ENCODE measurements at regions not wholly inside any gene's neighbourhood (a gene's known extent, or its start where the extent isn't known, plus 50 kb on each side); places are given as distances from the start of the nearest gene placed in this dataset.

DNA sequence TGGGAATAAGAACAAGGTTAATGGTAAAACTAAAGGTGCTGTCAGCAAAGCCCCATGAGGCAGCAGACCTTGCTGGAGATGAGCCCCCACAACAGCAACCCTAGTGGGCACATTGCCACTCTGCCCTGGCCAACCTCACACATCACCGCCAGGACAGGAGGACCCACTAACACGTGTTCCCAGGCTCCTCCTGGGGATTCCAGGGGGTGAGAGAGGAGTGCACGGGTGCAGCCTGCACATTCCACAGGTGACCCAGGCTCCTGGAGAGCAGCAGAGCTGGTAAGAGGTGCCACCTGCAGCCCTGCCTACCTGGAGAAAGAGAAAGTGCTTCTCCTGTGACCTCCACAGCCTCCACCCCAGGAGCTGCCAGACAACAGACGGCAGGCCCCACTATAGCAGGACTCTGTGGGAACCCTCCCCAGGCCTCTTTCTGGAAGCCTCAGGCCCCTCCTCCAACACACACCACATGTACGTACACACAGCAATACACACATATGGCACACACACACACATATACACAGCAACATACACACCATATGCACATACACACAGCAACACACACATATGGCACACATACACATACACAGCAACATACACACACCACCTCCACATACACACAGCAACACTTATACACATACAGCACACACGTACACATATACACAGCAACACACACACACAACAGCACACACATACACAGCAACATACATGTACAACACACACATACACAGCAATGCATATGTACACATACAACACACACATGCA is 187.1 kb downstream of the GLI2 start:
- Mint-ChIP-seq H3K4me1 (ENCODE audit: low read depth, unreplicated experiment) (peaks cover 32% of the 10 kb centered on the region), H3K27me3 (ENCODE audit: low read depth, unreplicated experiment) (no peaks in the 10 kb centered on the region), H3K4me3 (ENCODE audit: unreplicated experiment) (no peak overlapping the region), H3K36me3 (ENCODE audit: low read depth, unreplicated experiment) (peaks cover 10% of the 10 kb centered on the region), H3K9me3 (ENCODE audit: unreplicated experiment) (no peaks in the 10 kb centered on the region), H3K27ac (ENCODE audit: unreplicated experiment) (no peak overlapping the region)
- Histone ChIP-seq H3K4me1 (ENCODE audit: insufficient read depth, low read length) (peaks cover 32% of the 10 kb centered on the region), H4K20me1 (ENCODE audit: insufficient read depth, low read length) (no peaks in the 10 kb centered on the region), H3K4me3 (ENCODE audit: insufficient read depth, low read depth, low read length) (no peak overlapping the region), H3K36me3 (ENCODE audit: insufficient read depth, low read length) (peaks cover 5% of the 10 kb centered on the region), H3K9me3 (ENCODE audit: insufficient read depth, low read depth, low read length) (no peaks in the 10 kb centered on the region), H3K27ac (ENCODE audit: low read depth, low read length) (no peak overlapping the region), H3K4me2 (ENCODE audit: low read length) (no peak overlapping the region), H2AFZ (ENCODE audit: low read depth, low read length) (no peak overlapping the region), H3K9ac (ENCODE audit: low read length) (no peak overlapping the region), H3K27me3 (ENCODE audit: insufficient read depth, low read length) (no peaks in the 10 kb centered on the region), H3K79me2 (ENCODE audit: insufficient read depth, low read length) (peaks cover 69% of the 10 kb centered on the region)
- DNase-seq (ENCODE audit: low read depth), result no peak
- no peak for FAIRE-seq
- TF ChIP-seq, protein P1, sequence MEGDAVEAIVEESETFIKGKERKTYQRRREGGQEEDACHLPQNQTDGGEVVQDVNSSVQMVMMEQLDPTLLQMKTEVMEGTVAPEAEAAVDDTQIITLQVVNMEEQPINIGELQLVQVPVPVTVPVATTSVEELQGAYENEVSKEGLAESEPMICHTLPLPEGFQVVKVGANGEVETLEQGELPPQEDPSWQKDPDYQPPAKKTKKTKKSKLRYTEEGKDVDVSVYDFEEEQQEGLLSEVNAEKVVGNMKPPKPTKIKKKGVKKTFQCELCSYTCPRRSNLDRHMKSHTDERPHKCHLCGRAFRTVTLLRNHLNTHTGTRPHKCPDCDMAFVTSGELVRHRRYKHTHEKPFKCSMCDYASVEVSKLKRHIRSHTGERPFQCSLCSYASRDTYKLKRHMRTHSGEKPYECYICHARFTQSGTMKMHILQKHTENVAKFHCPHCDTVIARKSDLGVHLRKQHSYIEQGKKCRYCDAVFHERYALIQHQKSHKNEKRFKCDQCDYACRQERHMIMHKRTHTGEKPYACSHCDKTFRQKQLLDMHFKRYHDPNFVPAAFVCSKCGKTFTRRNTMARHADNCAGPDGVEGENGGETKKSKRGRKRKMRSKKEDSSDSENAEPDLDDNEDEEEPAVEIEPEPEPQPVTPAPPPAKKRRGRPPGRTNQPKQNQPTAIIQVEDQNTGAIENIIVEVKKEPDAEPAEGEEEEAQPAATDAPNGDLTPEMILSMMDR (IDR thresholded peaks at IDR 0.05; ENCODE audit: insufficient read depth, low read depth, low read length), result no peak
- no peak for TF ChIP-seq EZH2 (IDR thresholded peaks at IDR 0.05; ENCODE audit: insufficient read depth, low read length)

DNA sequence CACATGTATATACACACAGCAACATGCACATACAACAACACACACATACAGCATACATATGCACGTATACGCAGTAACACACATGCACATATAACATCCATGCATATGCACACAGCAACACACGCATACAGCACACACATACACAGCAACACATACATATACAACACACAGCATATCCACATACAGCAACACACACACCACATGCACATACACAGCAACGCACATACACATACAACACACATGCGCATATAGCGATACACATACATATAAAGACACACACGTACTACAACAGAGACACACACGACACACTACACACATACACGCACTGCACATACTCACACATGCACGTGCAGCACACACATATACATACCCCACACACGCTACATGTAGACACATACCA is 187.8 kb downstream of the GLI2 start:
- H3K4me3 ChIP-seq (ENCODE audit: insufficient read depth, low read depth, low read length), result no peak overlapping the region
- no peaks in the 10 kb centered on the region for H4K20me1 ChIP-seq (ENCODE audit: insufficient read depth, low read length)
- Mint-ChIP-seq H3K4me1 (ENCODE audit: low read depth, unreplicated experiment) (peaks cover 26% of the 10 kb centered on the region), H3K27me3 (ENCODE audit: low read depth, unreplicated experiment) (no peaks in the 10 kb centered on the region), H3K27ac (ENCODE audit: unreplicated experiment) (no peak overlapping the region), H3K9me3 (ENCODE audit: unreplicated experiment) (no peaks in the 10 kb centered on the region), H3K4me3 (ENCODE audit: unreplicated experiment) (no peak overlapping the region), H3K36me3 (ENCODE audit: low read depth, unreplicated experiment) (peaks cover 15% of the 10 kb centered on the region)
- H3K27ac ChIP-seq (ENCODE audit: low read depth, low read length), result no peak overlapping the region
- H3K9ac ChIP-seq (ENCODE audit: low read length), result no peak overlapping the region
- FAIRE-seq (peak; percentile 9), DNase-seq (ENCODE audit: low read depth) (no peak)
- no peaks in the 10 kb centered on the region for H3K27me3 ChIP-seq (ENCODE audit: insufficient read depth, low read length)
- no peak overlapping the region for H3K4me2 ChIP-seq (ENCODE audit: low read length)
- peaks cover 69% of the 10 kb centered on the region for H3K79me2 ChIP-seq (ENCODE audit: insufficient read depth, low read length)
- TF ChIP-seq, protein P1 (IDR thresholded peaks at IDR 0.05; ENCODE audit: insufficient read depth, low read depth, low read length), result no peak
- TF ChIP-seq EZH2 (IDR thresholded peaks at IDR 0.05; ENCODE audit: insufficient read depth, low read length), result no peak
- H2AFZ ChIP-seq (ENCODE audit: low read depth, low read length), result no peak overlapping the region
- H3K36me3 ChIP-seq (ENCODE audit: insufficient read depth, low read length), result peaks cover 5% of the 10 kb centered on the region
- H3K9me3 ChIP-seq (ENCODE audit: insufficient read depth, low read depth, low read length), result no peaks in the 10 kb centered on the region
- H3K4me1 ChIP-seq (ENCODE audit: insufficient read depth, low read length), result peaks cover 32% of the 10 kb centered on the region

DNA sequence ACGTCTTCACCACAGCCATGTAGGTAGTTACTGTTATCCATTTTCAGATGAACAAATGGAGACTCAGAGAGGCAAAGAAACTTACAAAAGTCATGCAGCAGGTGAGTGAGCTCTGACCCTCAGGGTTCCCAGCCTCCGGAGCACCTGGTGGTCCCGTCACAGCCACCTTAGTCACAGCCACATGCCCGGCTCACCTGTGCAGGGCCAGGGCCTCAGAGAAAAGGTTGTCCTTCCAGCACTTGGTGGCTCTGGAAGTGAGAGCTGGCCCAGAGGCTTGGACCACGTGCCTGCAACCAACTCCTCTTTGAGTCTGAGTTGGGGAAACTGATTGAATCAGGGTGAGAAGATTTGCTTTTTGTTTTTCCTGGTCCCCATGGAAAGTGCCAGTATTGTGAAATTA is 189.3 kb downstream of the GLI2 start:
- H2AFZ ChIP-seq (ENCODE audit: low read depth, low read length), result no peak overlapping the region
- Mint-ChIP-seq H3K27me3 (ENCODE audit: low read depth, unreplicated experiment) (no peaks in the 10 kb centered on the region), H3K4me1 (ENCODE audit: low read depth, unreplicated experiment) (peaks cover 23% of the 10 kb centered on the region), H3K4me3 (ENCODE audit: unreplicated experiment) (no peak overlapping the region), H3K36me3 (ENCODE audit: low read depth, unreplicated experiment) (peaks cover 15% of the 10 kb centered on the region), H3K9me3 (ENCODE audit: unreplicated experiment) (no peaks in the 10 kb centered on the region), H3K27ac (ENCODE audit: unreplicated experiment) (no peak overlapping the region)
- H3K79me2 ChIP-seq (ENCODE audit: insufficient read depth, low read length), result peaks cover 58% of the 10 kb centered on the region
- H3K9ac ChIP-seq (ENCODE audit: low read length), result no peak overlapping the region
- H3K4me3 ChIP-seq (ENCODE audit: insufficient read depth, low read depth, low read length), result no peak overlapping the region
- H4K20me1 ChIP-seq (ENCODE audit: insufficient read depth, low read length), result no peaks in the 10 kb centered on the region
- H3K27ac ChIP-seq (ENCODE audit: low read depth, low read length), result no peak overlapping the region
- H3K27me3 ChIP-seq (ENCODE audit: insufficient read depth, low read length), result no peaks in the 10 kb centered on the region
- peaks cover 11% of the 10 kb centered on the region for H3K36me3 ChIP-seq (ENCODE audit: insufficient read depth, low read length)
- FAIRE-seq (no peak), DNase-seq (ENCODE audit: low read depth) (no peak)
- no peaks in the 10 kb centered on the region for H3K9me3 ChIP-seq (ENCODE audit: insufficient read depth, low read depth, low read length)
- peaks cover 35% of the 10 kb centered on the region for H3K4me1 ChIP-seq (ENCODE audit: insufficient read depth, low read length)
- no peak overlapping the region for H3K4me2 ChIP-seq (ENCODE audit: low read length)
- no peak for TF ChIP-seq EZH2 (IDR thresholded peaks at IDR 0.05; ENCODE audit: insufficient read depth, low read length)
- TF ChIP-seq, protein P1 (IDR thresholded peaks at IDR 0.05; ENCODE audit: insufficient read depth, low read depth, low read length), result no peak
